ENCODE measurements at regions not wholly inside any gene's neighbourhood (a gene's known extent, or its start where the extent isn't known, plus 50 kb on each side); places are given as distances from the start of the nearest gene placed in this dataset.

DNA sequence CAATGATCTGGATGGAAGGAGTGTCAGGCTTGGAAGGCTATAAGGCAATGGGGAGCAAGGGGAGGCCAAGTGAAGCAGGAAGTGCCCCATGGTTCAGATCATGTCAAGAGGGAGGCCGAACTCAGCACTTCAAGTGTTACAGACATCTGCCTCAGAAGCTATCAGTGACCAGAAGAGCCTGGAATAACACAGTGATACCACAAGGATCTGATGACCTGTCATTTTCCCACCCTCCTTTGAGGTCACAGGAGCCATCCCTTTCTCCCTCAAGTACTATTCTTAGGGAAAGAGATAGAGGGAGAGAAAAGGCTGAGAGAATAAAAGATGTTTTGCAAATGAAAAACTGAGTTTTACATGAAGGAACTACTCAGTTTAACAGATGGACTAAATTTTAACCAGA, 454.8 kb downstream of the CSNK1G3 start:
- no peak for DNase-seq
- TF ChIP-seq, protein P1, sequence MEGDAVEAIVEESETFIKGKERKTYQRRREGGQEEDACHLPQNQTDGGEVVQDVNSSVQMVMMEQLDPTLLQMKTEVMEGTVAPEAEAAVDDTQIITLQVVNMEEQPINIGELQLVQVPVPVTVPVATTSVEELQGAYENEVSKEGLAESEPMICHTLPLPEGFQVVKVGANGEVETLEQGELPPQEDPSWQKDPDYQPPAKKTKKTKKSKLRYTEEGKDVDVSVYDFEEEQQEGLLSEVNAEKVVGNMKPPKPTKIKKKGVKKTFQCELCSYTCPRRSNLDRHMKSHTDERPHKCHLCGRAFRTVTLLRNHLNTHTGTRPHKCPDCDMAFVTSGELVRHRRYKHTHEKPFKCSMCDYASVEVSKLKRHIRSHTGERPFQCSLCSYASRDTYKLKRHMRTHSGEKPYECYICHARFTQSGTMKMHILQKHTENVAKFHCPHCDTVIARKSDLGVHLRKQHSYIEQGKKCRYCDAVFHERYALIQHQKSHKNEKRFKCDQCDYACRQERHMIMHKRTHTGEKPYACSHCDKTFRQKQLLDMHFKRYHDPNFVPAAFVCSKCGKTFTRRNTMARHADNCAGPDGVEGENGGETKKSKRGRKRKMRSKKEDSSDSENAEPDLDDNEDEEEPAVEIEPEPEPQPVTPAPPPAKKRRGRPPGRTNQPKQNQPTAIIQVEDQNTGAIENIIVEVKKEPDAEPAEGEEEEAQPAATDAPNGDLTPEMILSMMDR (IDR thresholded peaks at IDR 0.05): no peak
- Histone ChIP-seq H3K36me3 (ENCODE audit: low read depth) (no peaks in the 10 kb centered on the region), H3K4me3 (no peak overlapping the region), H3K9me3 (no peaks in the 10 kb centered on the region), H3K4me1 (ENCODE audit: low read depth) (no peaks in the 10 kb centered on the region)
- intact Hi-C loops (cut with DNase I, micrococcal nuclease): no loop called here
- no peak for ATAC-seq

DNA sequence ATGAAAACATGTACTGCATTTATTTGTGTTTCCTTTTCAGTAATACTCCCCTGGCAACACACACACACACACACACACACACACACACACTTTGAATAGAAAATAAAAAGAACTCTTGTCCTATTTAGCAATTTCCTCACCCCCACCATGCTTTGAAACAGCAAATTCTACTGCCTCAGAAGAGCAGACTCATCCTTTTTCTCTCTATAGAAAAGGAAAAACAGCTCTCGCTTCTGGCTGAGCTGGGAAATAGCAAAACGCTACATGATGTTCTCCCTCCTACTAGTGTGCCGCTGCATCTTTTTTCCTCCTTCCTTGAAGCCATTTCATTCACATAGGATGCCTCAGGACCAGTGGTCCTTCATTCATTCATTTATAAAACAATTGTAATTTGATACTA, 453.6 kb downstream of the CSNK1G3 start:
- Histone ChIP-seq H3K9me3 (no peaks in the 10 kb centered on the region), H3K4me3 (no peak overlapping the region), H3K4me1 (ENCODE audit: low read depth) (no peaks in the 10 kb centered on the region), H3K36me3 (ENCODE audit: low read depth) (no peaks in the 10 kb centered on the region)
- DNase-seq (no peak), ATAC-seq (no peak)
- intact Hi-C loops (cut with DNase I, micrococcal nuclease): no loop called here
- TF ChIP-seq, protein P1 (IDR thresholded peaks at IDR 0.05): no peak

DNA sequence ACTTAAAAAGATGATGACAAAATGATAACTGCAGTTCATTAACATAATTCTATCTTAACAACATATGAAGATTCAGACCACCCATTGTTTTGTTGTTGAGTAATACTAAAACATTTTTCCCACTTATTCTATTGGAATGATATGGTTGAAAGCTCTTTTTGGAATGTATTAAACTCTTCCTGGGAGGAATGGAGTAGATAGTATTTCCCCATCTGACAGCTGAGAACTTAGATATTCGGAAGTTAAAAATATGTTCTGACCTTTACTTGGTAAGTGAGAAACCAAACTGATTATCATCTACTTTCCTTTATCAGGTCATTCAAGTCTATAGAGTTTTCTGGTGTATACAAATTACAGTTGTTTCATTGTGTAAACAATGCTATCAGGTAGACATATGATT, 452.9 kb downstream of the CSNK1G3 start:
- H3K9me3 ChIP-seq: no peaks in the 10 kb centered on the region
- TF ChIP-seq, protein P1 (IDR thresholded peaks at IDR 0.05): no peak
- H3K4me3 ChIP-seq: no peak overlapping the region
- intact Hi-C loops (cut with DNase I, micrococcal nuclease): no loop called here
- DNase-seq: no peak
- ATAC-seq: no peak
- H3K4me1 ChIP-seq (ENCODE audit: low read depth): no peaks in the 10 kb centered on the region
- no peaks in the 10 kb centered on the region for H3K36me3 ChIP-seq (ENCODE audit: low read depth)

DNA sequence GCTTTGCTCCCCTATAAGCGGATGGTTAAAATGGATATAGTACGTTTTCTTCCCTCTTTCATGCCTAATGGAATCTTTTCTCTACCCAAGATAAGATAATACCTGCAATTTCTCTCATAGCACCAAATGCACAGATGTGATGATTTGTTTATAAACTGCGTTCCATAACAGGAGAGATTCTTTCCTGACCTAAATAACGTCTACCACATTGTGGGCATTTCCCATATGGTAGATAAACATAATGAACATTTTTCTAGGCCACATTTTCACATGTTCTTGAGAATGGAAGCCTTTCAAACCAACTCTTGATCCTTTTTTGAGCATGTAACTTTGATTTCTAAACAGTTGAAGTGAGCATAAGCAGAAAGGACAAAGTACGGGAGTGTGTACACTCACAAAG, 448.5 kb downstream of the CSNK1G3 start:
- no peak overlapping the region for H3K4me3 ChIP-seq
- no peaks in the 10 kb centered on the region for H3K36me3 ChIP-seq (ENCODE audit: low read depth)
- intact Hi-C loops (cut with DNase I, micrococcal nuclease): no loop called here
- TF ChIP-seq, protein P1 (IDR thresholded peaks at IDR 0.05): no peak
- DNase-seq (no peak), ATAC-seq (no peak)
- no peaks in the 10 kb centered on the region for H3K4me1 ChIP-seq (ENCODE audit: low read depth)
- no peaks in the 10 kb centered on the region for H3K9me3 ChIP-seq

DNA sequence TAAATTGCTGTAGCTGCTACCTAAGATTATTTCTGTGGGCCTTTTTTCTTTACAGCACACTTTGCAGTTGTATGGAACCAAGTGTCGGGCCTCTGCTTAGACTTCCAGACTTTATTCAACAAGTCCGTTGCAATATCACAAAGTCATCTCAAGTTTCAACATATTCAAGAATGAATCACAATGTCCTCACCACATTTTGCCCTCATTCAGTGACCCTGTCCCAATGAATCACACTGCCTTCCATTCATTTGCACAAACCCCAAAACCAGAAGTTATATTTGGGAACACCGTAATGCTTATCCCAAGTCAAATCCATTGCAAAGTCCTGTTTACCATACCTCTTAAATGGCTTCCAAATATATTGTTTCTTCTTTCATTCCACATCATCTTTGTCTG, 439.6 kb downstream of the CSNK1G3 start:
- H3K4me1 ChIP-seq (ENCODE audit: low read depth): no peaks in the 10 kb centered on the region
- DNase-seq: no peak
- TF ChIP-seq, protein P1 (IDR thresholded peaks at IDR 0.05): no peak
- no peak overlapping the region for H3K4me3 ChIP-seq
- H3K9me3 ChIP-seq: peaks cover 2% of the 10 kb centered on the region
- ATAC-seq: no peak
- intact Hi-C loops (cut with DNase I, micrococcal nuclease): no loop called here
- H3K36me3 ChIP-seq (ENCODE audit: low read depth): no peaks in the 10 kb centered on the region

All from mucosa of descending colon (tissue), 3 donors.